ENCODE measurements at regions not wholly inside any gene's neighbourhood (a gene's known extent, or its start where the extent isn't known, plus 50 kb on each side); places are given as distances from the start of the nearest gene placed in this dataset.

- H3K9me3 Mint-ChIP-seq: no peaks in the 10 kb centered on the region
- no peaks in the 10 kb centered on the region for H3K4me1 Mint-ChIP-seq
- H3K36me3 Mint-ChIP-seq: no peaks in the 10 kb centered on the region
- peaks cover 13% of the 10 kb centered on the region for H3K27me3 Mint-ChIP-seq
- no peak for ATAC-seq
- no peak overlapping the region for H3K27ac Mint-ChIP-seq
- no peak overlapping the region for H3K4me3 Mint-ChIP-seq
These were observed 447.6 kb downstream of the SUCLA2 start for GRCh38 chr13:47553329-47553977.

GRCh38 chr13:47549219-47549752, 451.8 kb downstream of the SUCLA2 start:
- Mint-ChIP-seq H3K9me3 (no peaks in the 10 kb centered on the region), H3K4me1 (no peaks in the 10 kb centered on the region), H3K27me3 (peaks cover 13% of the 10 kb centered on the region), H3K36me3 (no peaks in the 10 kb centered on the region), H3K27ac (no peak overlapping the region), H3K4me3 (no peak overlapping the region)
- no peak for ATAC-seq

GRCh38 chr13:47548294-47548840, 452.7 kb downstream of the SUCLA2 start:
- Mint-ChIP-seq H3K9me3 (no peaks in the 10 kb centered on the region), H3K36me3 (no peaks in the 10 kb centered on the region), H3K27ac (no peak overlapping the region), H3K4me3 (no peak overlapping the region), H3K27me3 (peaks cover 13% of the 10 kb centered on the region), H3K4me1 (no peaks in the 10 kb centered on the region)
- peak; percentile 34 for ATAC-seq

DNA sequence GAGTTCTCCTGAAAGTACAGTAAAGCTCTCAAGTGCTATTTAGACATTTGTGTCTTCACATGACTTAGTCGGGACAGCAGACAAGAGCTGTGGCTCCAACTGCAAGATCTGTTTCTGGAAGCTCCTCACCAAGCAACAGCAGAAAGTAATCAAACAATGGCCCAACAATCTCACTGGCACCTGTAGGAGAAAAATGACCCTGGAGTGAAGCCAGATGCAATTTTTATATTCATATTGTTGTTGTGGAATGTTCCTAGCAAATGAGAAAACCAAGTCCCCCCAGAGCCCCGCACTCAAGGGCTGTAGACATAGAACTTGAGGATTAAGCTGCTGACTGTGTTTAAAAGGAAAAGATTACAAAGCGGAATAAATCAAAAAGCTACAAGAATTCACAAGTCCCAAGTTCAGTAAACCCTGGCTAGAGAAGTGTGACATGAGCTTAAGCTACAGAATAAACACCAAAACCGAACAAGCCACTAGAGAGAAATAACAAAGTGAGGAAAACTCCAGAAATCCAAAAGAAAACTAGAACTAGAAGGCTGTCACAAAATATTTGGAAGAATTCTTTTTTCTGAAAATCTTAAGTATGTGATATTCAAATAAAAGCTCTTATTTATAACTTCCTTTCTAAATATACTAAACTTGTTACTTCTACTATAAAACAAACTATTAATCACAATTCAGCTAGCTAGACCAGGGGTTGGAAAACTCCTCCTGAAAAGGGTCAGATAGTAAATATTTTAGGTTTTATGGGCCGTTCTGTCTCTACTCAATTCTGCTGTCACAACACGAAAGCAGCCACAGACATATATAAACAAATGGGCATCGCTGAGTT, 454.5 kb downstream of the SUCLA2 start:
- Mint-ChIP-seq H3K4me1 (no peaks in the 10 kb centered on the region), H3K4me3 (no peak overlapping the region), H3K36me3 (no peaks in the 10 kb centered on the region), H3K9me3 (no peaks in the 10 kb centered on the region), H3K27ac (no peak overlapping the region), H3K27me3 (peaks cover 6% of the 10 kb centered on the region)
- ATAC-seq: no peak

- no peak overlapping the region for H3K27ac Mint-ChIP-seq
- no peaks in the 10 kb centered on the region for H3K27me3 Mint-ChIP-seq
- no peak for ATAC-seq
- no peaks in the 10 kb centered on the region for H3K4me1 Mint-ChIP-seq
- no peak overlapping the region for H3K4me3 Mint-ChIP-seq
- H3K9me3 Mint-ChIP-seq: no peaks in the 10 kb centered on the region
- no peaks in the 10 kb centered on the region for H3K36me3 Mint-ChIP-seq
These were observed 455.7 kb downstream of the SUCLA2 start for GRCh38 chr13:47545201-47546024.

DNA sequence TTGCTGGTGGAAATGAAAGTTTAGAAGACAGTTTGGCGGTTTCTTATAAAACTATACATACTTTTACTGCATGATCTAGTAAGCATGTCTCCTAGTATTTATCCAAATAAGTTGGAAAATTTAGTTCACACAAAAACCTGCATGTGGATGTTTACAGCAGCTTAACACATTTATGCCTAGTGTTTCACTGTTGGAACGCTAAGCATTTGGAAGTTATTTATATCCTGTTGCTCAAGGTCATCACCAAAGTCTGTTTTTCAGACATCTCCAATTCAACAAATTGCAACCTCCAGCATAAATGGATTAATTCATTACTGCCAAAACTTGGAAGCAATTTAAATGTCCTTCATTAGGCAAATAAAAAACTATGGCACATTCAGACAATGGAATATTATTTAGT, 461.8 kb downstream of the SUCLA2 start:
- Mint-ChIP-seq H3K4me3 (no peak overlapping the region), H3K27ac (no peak overlapping the region), H3K4me1 (no peaks in the 10 kb centered on the region), H3K27me3 (peaks cover 7% of the 10 kb centered on the region), H3K36me3 (no peaks in the 10 kb centered on the region), H3K9me3 (peaks cover 13% of the 10 kb centered on the region)
- no peak for ATAC-seq

DNA sequence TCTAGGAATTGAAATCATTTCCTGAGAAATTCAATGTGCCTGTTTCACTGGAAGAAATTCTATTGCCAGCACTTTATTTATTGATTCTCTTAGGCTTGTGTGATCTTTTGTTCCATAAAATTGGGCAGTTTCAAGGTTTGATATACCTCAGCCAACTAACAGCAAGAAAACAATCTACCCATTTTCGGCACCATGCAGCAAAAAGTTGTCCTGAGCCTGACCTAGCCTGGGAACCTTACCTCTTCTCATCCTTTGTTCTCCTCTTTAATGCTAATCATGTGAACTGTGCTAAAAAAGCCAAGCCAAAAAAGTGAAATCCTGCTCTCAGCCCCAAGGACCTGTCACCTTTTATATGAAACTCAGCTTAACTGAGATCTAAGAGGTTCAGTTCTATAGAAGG, 477.3 kb downstream of the SUCLA2 start:
- H3K9me3 Mint-ChIP-seq: no peaks in the 10 kb centered on the region
- H3K27ac Mint-ChIP-seq: no peak overlapping the region
- no peak for ATAC-seq
- H3K36me3 Mint-ChIP-seq: no peaks in the 10 kb centered on the region
- no peaks in the 10 kb centered on the region for H3K4me1 Mint-ChIP-seq
- peaks cover 7% of the 10 kb centered on the region for H3K27me3 Mint-ChIP-seq
- H3K4me3 Mint-ChIP-seq: no peak overlapping the region

GRCh38 chr13:47521890-47522487, 479.1 kb downstream of the SUCLA2 start:
- H3K4me3 Mint-ChIP-seq: no peak overlapping the region
- no peaks in the 10 kb centered on the region for H3K9me3 Mint-ChIP-seq
- no peak overlapping the region for H3K27ac Mint-ChIP-seq
- H3K4me1 Mint-ChIP-seq: no peaks in the 10 kb centered on the region
- ATAC-seq: no peak
- H3K36me3 Mint-ChIP-seq: no peaks in the 10 kb centered on the region
- H3K27me3 Mint-ChIP-seq: peaks cover 7% of the 10 kb centered on the region

DNA sequence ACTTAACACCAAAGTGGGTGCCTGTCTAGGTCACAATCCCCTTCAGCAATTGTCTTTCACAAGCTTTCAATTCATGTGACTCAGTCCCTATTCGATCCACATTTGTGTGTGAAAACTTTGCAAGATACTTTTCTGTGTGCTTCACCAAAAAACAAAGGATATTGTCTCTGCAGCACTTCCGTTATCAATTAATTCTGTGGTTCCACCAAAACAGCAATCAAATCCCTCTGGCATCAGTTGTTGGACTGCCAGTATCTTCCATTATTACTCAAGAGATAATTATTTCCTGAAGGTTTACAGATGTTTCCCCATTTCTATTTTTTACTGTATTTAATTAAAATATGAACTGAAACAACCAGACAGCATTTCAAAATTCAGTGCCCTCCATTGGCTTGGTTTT, 481.4 kb downstream of the SUCLA2 start:
- H3K4me1 Mint-ChIP-seq: no peaks in the 10 kb centered on the region
- H3K27ac Mint-ChIP-seq: no peak overlapping the region
- ATAC-seq: no peak
- H3K4me3 Mint-ChIP-seq: no peak overlapping the region
- H3K36me3 Mint-ChIP-seq: no peaks in the 10 kb centered on the region
- no peaks in the 10 kb centered on the region for H3K27me3 Mint-ChIP-seq
- peaks cover 4% of the 10 kb centered on the region for H3K9me3 Mint-ChIP-seq

DNA sequence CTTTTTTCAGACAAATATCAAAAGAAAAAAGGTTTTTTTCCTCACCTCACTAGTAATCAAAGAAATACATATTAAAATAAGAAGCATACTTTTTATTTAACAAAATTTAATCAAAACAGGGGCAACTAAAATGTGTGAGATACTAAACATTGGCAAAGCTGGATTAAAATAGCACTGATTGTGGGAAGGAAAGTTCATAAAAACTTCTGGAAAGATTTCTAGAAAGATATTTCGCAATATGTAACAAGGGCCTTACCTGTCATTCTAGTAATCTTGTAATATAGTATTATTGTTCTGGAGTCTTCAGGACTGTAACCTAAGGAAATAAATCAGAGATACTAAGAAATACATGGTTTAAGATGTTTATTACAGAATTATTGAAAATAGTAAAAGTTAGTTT, 482.5 kb downstream of the SUCLA2 start:
- Mint-ChIP-seq H3K36me3 (no peaks in the 10 kb centered on the region), H3K4me1 (no peaks in the 10 kb centered on the region), H3K9me3 (peaks cover 9% of the 10 kb centered on the region), H3K27ac (no peak overlapping the region), H3K27me3 (no peaks in the 10 kb centered on the region), H3K4me3 (no peak overlapping the region)
- ATAC-seq: no peak

- Mint-ChIP-seq H3K4me3 (no peak overlapping the region), H3K36me3 (no peaks in the 10 kb centered on the region)
- no peak for ATAC-seq
These were observed 489.4 kb downstream of the SUCLA2 start for GRCh38 chr13:47511647-47512046.

DNA sequence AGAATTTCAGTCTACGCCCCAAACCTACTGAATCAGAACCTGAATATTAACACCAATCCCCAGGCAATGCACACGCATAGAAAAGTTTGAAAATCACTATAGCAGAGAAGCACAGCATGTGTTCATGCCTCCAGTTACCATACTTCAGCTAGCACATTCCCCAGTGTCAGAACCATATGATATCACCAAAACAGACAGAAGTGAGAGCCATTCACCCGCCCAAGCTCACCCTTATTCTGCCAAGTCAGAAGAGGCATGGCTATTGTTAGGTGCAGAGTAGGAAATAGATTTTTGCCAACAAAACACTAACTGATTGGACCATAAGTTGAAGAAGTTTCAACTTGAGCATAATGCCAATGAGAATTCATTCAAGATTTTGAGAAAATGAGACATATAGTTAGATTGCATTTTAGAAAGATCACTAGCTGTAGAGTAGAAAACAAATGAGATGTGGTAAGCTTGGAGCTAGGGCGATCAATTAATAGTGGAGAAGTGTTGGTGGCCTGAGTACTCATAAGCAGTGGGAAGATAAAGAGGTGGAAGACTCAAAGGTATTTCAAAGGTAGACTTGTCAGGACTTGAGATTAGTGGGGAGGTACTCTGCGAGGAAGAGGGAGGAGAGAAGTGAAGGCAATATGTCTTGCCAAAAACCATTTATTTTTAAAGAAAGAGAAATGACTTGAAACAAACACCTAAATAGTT, 492.4 kb downstream of the SUCLA2 start:
- ATAC-seq: peak; percentile 17
- H3K36me3 Mint-ChIP-seq: no peaks in the 10 kb centered on the region
- H3K4me3 Mint-ChIP-seq: no peak overlapping the region
- no peaks in the 10 kb centered on the region for H3K4me1 Mint-ChIP-seq
- no peak overlapping the region for H3K27ac Mint-ChIP-seq
- H3K9me3 Mint-ChIP-seq: no peaks in the 10 kb centered on the region
- no peaks in the 10 kb centered on the region for H3K27me3 Mint-ChIP-seq

More at GRCh38 chr13:47511647-47512046, 489.4 kb downstream of the SUCLA2 start:
- Mint-ChIP-seq H3K9me3 (peaks cover 9% of the 10 kb centered on the region), H3K4me1 (no peaks in the 10 kb centered on the region), H3K27ac (no peak overlapping the region), H3K27me3 (no peaks in the 10 kb centered on the region)

- no peak overlapping the region for H3K27ac Mint-ChIP-seq
- H3K4me3 Mint-ChIP-seq: no peak overlapping the region
- no peak for ATAC-seq
- peaks cover 2% of the 10 kb centered on the region for H3K4me1 Mint-ChIP-seq
- no peaks in the 10 kb centered on the region for H3K9me3 Mint-ChIP-seq
- H3K36me3 Mint-ChIP-seq: no peaks in the 10 kb centered on the region
- H3K27me3 Mint-ChIP-seq: peaks cover 9% of the 10 kb centered on the region
These were observed 497.6 kb downstream of the SUCLA2 start for GRCh38 chr13:47503475-47503874.

GRCh38 chr13:47502166-47502565, 498.9 kb downstream of the SUCLA2 start:
- peaks cover 12% of the 10 kb centered on the region for H3K4me1 Mint-ChIP-seq
- no peak for ATAC-seq
- H3K27ac Mint-ChIP-seq: no peak overlapping the region
- H3K27me3 Mint-ChIP-seq: peaks cover 9% of the 10 kb centered on the region
- no peak overlapping the region for H3K4me3 Mint-ChIP-seq
- no peaks in the 10 kb centered on the region for H3K9me3 Mint-ChIP-seq
- H3K36me3 Mint-ChIP-seq: no peaks in the 10 kb centered on the region

All from stimulated activated memory B cell treated with anti-CD40 and anti-IgM and Interleukin-4, amounts not matched to agents 10 μg/mL and 1 μg/mL and 100 μg/mL, for 72 hours (primary cell).